PC-9 (cell line): ENCODE measurements at regions not wholly inside any gene's neighbourhood (a gene's known extent, or its start where the extent isn't known, plus 50 kb on each side); places are given as distances from the start of the nearest gene placed in this dataset.

ENCODE experiments used
- EZH2 ChIP-seq: fragments of 200-600 bp; sonication (generic); IDR thresholded peaks from 2 replicates; pipeline ENCODE4 v1.8.0; 2017; ENCODE audit warnings: antibody characterized with exemption, low read depth
- TF ChIP-seq, protein P1 (sequence below): fragments of 200-600 bp; sonication (generic); conservative IDR thresholded peaks from 2 replicates; pipeline ENCODE4 v1.6.1; 2017; ENCODE audit warnings: mixed run types, antibody characterized with exemption, mild to moderate bottlenecking, moderate library complexity

DNA sequence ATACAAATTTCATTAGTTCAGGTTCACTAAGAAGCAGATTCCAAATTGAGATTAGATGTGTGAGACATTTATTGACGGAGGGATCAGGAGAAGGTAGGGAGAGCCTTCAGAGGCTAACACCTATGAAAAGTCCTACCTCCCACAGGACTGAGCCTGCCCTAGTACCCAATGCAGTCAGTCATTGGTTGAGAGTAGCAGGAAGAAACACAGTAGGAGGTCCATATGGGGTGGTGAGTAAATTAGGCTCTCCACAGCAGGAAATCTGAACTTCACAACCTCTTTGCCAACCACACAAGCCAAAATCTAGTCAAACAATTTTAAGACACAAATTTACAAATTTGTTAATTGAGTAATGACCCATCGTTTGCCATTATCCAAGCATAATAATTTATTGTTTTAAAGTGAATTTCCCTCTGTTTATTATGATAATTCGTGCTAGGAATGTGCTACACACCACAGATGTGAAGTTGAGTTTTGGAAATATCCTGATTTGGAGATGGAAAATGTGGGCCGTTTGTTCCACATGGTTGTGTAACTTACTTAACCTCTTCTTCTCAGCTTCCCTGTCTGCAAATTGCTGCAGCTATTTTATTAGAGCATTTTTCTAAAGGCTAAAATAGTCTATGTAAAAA is 542.1 kb downstream of the ETS1 start:
- TF ChIP-seq, protein P1, sequence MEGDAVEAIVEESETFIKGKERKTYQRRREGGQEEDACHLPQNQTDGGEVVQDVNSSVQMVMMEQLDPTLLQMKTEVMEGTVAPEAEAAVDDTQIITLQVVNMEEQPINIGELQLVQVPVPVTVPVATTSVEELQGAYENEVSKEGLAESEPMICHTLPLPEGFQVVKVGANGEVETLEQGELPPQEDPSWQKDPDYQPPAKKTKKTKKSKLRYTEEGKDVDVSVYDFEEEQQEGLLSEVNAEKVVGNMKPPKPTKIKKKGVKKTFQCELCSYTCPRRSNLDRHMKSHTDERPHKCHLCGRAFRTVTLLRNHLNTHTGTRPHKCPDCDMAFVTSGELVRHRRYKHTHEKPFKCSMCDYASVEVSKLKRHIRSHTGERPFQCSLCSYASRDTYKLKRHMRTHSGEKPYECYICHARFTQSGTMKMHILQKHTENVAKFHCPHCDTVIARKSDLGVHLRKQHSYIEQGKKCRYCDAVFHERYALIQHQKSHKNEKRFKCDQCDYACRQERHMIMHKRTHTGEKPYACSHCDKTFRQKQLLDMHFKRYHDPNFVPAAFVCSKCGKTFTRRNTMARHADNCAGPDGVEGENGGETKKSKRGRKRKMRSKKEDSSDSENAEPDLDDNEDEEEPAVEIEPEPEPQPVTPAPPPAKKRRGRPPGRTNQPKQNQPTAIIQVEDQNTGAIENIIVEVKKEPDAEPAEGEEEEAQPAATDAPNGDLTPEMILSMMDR: no peak
- no peak for TF ChIP-seq EZH2
